Lower leg skin (tissue), 3 donors: ENCODE measurements at regions not wholly inside any gene's neighbourhood (a gene's known extent, or its start where the extent isn't known, plus 50 kb on each side); places are given as distances from the start of the nearest gene placed in this dataset.

Source experiments
- POLR2A ChIP-seq, 2 donors: fragments of 450-650 bp; IDR thresholded peaks; one replicate each; pipeline ENCODE4 v1.6.1; 2016 to 2017; ENCODE audit warnings: antibody characterized with exemption in 2 of 2, mild to moderate bottlenecking in 1 of 2, moderate library complexity in 1 of 2
- TF ChIP-seq, protein P1 (sequence below), 3 donors: fragments of 450-650 bp; IDR thresholded peaks; one replicate each; pipeline ENCODE4 v1.5.1; 2016; ENCODE audit warnings: antibody characterized with exemption in 3 of 3, mild to moderate bottlenecking in 3 of 3, moderate library complexity in 2 of 3

DNA sequence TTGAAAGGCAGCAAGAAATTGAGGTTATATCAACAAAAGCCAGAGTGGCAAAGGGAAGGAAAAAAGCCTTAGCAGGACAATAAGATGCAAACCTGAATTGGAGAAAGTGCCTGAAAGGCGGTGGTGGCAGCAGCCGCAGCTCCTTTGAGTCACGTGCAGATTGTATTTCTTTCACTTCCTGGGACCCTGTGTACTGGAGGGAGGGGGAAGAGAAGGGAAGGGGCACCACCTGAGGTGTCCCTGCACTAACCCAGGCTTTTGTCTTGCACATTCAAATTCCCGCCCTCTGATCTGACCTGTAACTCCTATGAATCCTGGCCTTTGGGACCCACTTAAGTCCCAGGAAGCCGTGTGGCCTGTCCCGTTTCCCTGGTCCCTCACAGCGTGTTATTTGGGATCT lies 326.1 kb upstream of the SKOR2 start:
- TF ChIP-seq, protein P1, sequence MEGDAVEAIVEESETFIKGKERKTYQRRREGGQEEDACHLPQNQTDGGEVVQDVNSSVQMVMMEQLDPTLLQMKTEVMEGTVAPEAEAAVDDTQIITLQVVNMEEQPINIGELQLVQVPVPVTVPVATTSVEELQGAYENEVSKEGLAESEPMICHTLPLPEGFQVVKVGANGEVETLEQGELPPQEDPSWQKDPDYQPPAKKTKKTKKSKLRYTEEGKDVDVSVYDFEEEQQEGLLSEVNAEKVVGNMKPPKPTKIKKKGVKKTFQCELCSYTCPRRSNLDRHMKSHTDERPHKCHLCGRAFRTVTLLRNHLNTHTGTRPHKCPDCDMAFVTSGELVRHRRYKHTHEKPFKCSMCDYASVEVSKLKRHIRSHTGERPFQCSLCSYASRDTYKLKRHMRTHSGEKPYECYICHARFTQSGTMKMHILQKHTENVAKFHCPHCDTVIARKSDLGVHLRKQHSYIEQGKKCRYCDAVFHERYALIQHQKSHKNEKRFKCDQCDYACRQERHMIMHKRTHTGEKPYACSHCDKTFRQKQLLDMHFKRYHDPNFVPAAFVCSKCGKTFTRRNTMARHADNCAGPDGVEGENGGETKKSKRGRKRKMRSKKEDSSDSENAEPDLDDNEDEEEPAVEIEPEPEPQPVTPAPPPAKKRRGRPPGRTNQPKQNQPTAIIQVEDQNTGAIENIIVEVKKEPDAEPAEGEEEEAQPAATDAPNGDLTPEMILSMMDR (IDR thresholded peaks at IDR 0.05): no peak
- no peak for TF ChIP-seq POLR2A (IDR thresholded peaks at IDR 0.05)
